Esophagus muscularis mucosa (tissue), 4 donors: ENCODE measurements at regions not wholly inside any gene's neighbourhood (a gene's known extent, or its start where the extent isn't known, plus 50 kb on each side); places are given as distances from the start of the nearest gene placed in this dataset.

ENCODE experiments used
- EP300 ChIP-seq: sonication (generic); formaldehyde crosslinking; IDR thresholded peaks from one replicate; pipeline ENCODE4 v1.6.1; 2017; ENCODE audit warnings: antibody characterized with exemption
- POLR2A ChIP-seq: fragments of 450-650 bp; IDR thresholded peaks from one replicate; pipeline ENCODE4 v1.6.1; 2017; ENCODE audit warnings: antibody characterized with exemption, moderate library complexity, mild to moderate bottlenecking, low read depth
- TF ChIP-seq, protein P1 (sequence below), 3 experiments: fragments of 200-600 bp in 2 of 3; fragments of 450-650 bp in 1 of 3; sonication (generic) in 2 of 3; IDR thresholded peaks; one replicate each; pipeline ENCODE4 v1.5.1; 2017 to 2019; ENCODE audit warnings: antibody characterized with exemption in 3 of 3, mild to moderate bottlenecking in 2 of 3, moderate library complexity in 1 of 3

DNA sequence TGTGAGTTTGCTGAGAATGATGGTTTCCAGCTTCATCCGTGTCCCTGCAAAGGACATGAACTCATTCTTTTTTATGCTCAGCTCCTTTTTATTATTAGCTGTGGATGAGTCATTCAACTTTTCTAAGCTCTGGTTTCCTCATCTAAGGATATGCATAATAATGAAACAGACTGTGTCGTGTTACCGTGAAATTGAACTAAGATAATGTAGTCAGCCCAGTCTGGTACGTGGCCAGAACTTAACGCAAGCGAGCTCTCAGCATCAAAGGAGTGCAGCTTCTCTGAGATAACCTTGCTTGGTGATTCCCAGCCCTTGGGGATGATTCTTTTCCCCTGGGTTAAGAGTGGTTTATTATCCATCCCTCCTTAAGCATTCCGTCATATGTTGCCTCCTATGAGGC lies 454.3 kb upstream of the EEF2KMT start:
- no peak for TF ChIP-seq POLR2A
- TF ChIP-seq, protein P1, sequence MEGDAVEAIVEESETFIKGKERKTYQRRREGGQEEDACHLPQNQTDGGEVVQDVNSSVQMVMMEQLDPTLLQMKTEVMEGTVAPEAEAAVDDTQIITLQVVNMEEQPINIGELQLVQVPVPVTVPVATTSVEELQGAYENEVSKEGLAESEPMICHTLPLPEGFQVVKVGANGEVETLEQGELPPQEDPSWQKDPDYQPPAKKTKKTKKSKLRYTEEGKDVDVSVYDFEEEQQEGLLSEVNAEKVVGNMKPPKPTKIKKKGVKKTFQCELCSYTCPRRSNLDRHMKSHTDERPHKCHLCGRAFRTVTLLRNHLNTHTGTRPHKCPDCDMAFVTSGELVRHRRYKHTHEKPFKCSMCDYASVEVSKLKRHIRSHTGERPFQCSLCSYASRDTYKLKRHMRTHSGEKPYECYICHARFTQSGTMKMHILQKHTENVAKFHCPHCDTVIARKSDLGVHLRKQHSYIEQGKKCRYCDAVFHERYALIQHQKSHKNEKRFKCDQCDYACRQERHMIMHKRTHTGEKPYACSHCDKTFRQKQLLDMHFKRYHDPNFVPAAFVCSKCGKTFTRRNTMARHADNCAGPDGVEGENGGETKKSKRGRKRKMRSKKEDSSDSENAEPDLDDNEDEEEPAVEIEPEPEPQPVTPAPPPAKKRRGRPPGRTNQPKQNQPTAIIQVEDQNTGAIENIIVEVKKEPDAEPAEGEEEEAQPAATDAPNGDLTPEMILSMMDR (IDR thresholded peaks at IDR 0.05): no peak
- TF ChIP-seq EP300: no peak
